Esophagus squamous epithelium (tissue), 4 donors: ENCODE measurements at regions not wholly inside any gene's neighbourhood (a gene's known extent, or its start where the extent isn't known, plus 50 kb on each side); places are given as distances from the start of the nearest gene placed in this dataset.

ENCODE experiments used
- CTCF ChIP-seq, 6 experiments: fragments of 450-650 bp in 4 of 6; fragments of 200-600 bp in 2 of 6; sonication (generic) in 2 of 6; IDR thresholded peaks; one replicate each; pipeline ENCODE4 v1.5.1; 2016 to 2019; ENCODE audit warnings: antibody characterized with exemption in 6 of 6, mild to moderate bottlenecking in 4 of 6, moderate library complexity in 4 of 6
- POLR2A ChIP-seq, 4 donors: fragments of 450-650 bp; IDR thresholded peaks; one replicate each; pipeline ENCODE4 v1.6.1; 2017; ENCODE audit warnings: antibody characterized with exemption in 4 of 4, mild to moderate bottlenecking in 4 of 4, moderate library complexity in 3 of 4

DNA sequence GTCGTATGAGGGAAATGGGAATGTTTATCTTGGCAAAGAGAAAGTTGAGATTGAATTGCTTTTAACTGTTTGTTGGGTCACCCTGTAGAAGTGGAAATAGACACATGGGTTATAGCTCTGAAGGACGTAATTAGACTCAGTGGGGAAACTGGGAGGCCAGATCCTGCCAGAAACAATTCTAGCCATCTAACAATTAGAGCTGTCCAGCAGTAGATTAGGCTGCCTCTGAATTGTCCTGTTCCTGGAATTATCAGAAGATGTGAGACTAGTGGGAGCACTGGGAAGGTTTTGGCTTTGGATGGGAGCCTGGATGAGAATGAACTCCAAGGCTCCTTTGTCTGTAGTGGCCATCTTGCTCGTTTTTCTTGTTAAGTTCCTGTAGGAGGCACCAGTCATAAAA lies 61.9 kb upstream of the IGFBP7 start:
- TF ChIP-seq CTCF (IDR thresholded peaks at IDR 0.05) (no peak), POLR2A (IDR thresholded peaks at IDR 0.05) (no peak)
